ENCODE measurements at regions not wholly inside any gene's neighbourhood (a gene's known extent, or its start where the extent isn't known, plus 50 kb on each side); places are given as distances from the start of the nearest gene placed in this dataset.

- TF ChIP-seq POLR2A (IDR thresholded peaks at IDR 0.05) = no peak
- no peak for TF ChIP-seq CTCF (IDR thresholded peaks at IDR 0.05)
These were observed 831.8 kb downstream of the EPHA7 start for GRCh38 chr6:92587525-92587924.

All from thyroid gland (tissue), 4 donors.